Stimulated activated CD4-positive, alpha-beta T cell treated with anti-CD3 and anti-CD28 coated beads, Interleukin-1b, Interleukin-23, amount 100 ng/mL, for 4 hours (primary cell): ENCODE measurements at regions not wholly inside any gene's neighbourhood (a gene's known extent, or its start where the extent isn't known, plus 50 kb on each side); places are given as distances from the start of the nearest gene placed in this dataset.

Experiments
- DNase-seq, 2 donors: peaks; one replicate each; pipeline ENCODE4 v3.0.0-alpha.2; 2020; ENCODE audit warnings: low read depth in 2 of 2

DNA sequence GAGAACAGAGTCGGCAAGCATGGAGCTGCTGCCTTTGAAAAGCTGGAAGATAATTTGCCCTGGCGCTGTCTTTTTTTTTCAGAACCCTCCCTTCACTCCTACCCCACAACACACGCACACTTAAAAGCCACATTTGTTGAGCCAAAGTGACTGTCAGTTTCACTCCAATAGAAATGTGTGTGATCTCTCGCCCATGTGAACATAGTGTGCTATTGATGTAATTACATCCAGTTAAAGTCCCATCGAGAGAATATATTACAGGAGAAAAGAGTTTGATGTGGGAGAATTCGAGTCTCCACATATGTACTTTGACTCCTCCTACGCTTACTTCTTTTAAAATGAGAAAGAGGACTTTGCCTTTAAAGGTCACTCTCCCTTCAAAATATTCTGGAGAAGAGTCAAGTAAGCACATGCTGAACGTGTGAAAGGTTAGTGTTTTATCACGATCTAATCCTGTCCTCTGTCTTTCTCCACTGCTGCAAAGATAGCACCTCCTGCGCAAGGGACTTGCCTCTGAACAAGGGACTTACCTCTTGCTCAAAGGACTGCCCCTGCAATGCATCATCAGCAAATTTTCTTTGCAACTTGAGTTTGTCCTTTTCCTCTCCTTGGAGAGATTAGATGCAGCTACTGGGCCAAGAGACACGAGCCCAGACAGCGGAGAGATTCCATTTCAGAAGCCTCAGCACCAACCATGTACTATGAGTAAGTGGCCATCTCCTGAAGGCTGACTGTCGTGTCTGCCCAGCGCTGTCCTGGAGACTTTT is 613.9 kb downstream of the PTPRU start:
- no peak for DNase-seq

DNA sequence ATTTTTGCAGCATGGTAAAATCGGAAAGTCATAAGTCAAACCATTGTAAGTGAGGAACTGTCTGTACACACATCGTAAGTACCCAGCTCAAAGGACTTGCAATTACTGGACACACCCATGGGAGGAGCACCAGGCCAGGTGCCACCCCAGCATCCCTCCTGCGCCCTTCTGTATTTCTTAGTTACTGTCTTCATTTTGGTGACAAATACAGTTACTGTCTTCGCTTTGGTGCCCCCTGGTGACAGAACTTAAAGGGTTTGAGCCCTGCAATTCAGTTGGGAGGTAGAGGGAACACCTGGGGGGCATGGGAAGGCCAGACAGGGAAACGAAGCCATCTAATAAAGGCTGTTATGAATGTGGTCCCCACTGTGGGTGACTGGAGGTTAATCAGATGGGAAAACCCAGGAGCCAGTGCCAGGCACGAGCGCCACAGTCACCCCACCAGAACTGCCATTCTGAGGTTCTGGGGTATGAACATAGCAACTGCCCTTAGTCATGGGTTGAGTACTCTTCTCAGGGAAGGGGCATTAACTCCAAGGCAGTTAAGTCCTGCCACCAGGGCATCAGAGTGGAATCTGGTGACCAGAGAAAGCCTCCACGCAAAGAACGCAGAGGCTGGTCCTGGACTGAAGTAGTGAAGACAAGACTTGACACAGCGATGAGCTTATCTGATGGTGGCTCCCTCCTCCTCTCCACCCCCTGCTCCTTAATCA is 612.9 kb downstream of the PTPRU start:
- peak in 1 of 2 donors; percentile 4 for DNase-seq

DNA sequence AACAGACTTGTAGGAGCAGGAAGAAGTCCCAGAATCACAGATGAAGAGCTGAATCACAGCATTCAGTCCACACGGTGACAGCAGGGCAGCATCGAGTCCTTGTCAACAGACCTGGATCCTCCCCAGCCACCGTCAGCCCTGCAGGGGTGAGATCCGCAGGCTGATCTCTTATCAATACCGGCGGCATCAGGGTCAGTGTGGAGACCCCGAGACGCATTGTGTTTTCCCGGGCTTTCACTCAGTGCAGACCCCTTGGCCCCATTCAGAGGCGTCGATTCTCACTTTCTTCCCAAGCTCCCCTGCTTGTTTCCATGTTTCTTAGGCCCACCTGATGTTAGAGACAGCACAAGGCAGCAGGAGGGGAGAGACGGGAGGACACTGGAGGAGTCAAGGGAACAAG is 609.6 kb downstream of the PTPRU start:
- no peak for DNase-seq

DNA sequence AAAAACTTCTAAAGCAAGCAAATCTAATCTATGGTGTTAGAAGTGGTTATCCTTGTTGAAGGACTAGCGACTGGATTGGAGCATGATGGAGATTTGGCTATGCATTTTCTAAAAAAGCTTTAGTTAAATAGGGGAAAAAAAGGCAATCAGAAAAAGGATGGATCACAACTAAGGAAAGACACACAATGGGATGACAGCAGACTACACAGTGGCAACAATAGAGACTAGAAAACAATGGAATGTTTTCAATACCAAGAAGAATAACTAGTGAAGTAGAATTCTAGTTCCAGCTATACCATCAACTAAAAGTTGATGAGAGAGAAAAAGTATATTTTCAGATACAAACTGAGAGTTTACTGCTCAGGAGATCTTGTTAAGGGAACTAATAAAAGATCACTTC is 605.8 kb downstream of the PTPRU start:
- DNase-seq = no peak

DNA sequence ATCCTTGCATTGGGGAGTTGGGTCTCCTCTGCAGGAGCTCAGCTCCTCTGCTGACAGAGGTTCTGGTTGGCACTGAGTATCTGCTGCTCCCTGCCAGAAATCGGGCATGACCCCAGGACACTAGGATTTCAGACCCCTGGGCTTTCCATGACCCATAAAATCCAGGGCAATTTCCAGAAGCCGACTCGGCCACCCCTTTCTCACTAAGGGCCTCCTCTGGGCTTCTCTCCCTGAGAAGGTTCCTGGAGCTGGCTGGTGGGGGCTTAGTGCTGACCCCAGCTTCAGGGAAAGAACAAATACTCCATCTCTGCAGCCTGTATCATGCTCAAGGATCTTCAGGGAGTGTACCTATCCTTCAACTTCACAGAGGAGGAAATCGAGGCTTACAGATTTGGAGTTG is 603.4 kb downstream of the PTPRU start:
- DNase-seq = no peak

DNA sequence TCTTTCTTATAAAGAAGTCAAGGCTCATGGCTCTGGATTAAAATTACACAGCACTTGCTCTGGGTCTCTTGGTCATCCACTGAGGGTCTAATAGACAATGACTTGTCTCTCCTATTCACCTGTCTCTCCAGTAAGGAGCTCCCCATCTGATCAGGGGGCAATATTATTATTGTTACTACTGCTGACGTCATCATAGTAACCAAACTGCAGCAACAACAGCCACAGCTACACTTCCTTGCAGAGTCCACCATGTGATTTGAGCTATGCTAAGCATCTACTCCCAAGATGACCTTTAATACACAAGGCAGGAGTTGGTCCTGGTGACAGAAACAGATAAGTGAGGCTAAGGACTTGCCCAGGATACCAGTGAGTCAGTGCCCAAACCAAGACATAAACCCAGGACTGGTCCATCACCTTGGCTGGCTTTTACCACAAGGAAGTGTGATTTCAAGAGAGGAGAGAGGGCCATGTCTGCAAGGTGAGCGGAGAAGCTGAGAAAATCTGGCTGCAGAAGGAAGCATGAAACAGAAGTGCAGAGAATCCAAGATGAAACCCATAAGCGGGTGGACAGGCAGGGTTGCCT is 602.5 kb downstream of the PTPRU start:
- DNase-seq = no peak

DNA sequence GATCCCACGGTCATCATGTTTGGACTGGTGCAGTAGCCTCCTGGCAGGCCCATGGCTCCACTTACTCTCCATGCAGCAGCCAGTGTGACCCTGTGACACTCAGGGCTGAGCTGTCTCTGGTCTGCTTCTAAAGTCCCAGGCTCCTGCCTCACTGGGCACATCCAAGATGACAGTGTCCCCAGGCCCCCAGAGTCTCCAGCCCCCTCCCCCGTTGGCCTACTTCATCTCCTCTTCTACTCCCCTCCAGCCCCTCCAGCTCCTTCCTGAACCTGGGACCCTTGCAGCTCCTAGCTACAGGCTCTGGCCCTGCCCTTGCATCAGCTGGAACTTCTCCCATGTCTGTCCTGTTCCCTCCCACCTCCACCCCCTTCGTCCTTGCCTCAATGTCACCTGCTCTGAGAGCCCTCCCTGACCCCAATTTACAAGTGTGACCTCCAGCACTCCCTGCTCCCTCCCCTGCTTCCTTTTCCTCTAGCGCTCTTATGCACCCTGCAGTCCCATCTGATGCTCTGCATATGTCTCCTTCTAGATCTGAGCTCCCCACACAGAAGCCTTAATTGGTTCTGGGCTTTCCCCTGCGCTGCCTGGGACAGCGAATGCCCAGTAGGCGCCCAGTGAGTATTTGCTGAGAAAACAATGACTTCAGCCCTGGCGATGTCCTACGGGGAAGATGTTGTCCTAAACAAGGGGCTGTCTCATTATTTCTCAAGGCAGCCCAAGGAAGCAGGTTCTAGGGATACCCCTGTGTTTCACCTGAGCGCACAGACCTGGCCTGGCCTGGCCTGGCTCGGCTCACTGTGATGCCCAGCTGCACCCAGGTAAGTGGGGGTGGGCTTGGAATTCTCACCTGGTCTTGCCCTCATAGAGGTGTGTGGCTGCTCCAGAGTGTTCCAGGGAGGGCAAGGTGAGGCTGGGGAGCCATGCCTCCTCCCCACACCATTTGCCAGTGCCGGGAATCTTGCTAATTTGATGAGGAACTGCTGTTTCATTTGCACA is 600.6 kb downstream of the PTPRU start:
- no peak for DNase-seq

DNA sequence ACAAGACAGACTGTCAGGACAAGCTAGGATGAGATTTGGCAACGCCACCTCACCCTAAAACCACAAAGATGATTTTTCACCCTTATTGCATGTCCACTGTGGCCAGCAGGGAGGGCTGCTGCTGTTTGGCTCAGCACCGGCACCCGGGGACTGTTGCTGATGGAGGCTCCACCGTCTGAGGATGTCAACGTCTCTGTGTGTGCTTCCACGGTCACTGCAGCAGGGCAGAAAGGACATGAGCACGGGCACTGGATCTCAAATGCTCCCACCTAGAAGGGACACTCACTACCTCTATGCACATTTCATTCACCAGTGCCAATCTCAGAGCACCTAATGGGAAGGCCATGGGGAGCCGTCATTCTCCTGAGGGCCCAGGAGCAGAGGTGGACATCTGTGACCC is 599.6 kb downstream of the PTPRU start:
- no peak for DNase-seq

DNA sequence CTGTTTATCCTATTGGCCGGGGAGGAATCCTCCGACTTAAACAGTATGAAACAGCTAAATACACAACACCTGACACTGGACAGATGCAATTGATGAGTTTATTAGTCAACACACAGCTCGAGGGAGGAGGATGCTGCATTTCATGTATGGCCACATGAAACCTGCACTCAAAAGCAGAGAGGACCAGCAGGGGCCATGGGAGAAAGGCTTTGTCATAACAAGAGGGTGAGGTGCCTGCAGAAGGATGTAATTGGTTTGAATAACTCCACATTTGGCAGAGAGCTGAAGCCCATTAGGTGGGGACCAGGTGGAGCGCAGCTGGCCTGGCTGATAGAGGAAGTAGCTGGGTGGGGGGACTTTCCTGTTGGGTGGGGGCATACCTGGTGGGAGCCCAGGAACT is 599.1 kb downstream of the PTPRU start:
- DNase-seq = no peak

DNA sequence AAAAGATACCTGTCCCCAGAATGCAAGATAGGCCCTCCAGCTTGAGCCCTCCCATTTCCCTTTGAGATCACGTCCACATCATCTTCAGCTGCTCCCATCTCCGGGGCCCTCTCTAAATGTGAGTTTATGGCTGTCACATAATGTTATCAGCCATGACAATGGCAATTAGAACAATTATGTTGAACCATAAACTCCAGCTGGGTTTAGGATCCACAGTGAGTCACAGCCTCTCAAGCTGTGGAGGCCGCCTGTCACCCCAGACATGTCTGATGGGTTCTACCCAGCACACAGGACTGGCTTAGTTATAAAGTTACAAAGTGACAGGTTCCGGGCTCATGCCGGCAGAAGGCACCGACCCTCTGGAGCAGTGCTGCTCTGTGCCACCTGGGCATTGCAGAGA is 597.3 kb downstream of the PTPRU start:
- DNase-seq = no peak

DNA sequence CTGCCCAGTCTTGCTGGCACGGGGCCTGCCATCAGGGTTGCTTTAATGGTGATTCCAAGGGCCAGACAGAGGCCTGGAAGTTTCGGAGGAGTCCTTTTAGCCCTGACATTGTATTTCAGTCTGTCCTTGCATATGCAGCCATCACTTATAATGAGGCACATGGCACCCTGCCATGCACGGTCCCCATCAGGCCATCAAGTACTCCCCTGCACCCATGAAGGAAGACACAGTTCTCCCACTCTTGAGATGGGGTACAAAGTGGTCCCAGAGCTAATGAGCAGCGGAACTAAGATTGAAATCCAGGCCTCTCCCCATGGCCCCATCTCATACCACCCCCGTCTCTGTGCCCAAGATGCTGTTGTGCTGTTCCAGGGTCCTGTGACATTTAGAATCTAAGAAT is 596.6 kb downstream of the PTPRU start:
- no peak for DNase-seq

DNA sequence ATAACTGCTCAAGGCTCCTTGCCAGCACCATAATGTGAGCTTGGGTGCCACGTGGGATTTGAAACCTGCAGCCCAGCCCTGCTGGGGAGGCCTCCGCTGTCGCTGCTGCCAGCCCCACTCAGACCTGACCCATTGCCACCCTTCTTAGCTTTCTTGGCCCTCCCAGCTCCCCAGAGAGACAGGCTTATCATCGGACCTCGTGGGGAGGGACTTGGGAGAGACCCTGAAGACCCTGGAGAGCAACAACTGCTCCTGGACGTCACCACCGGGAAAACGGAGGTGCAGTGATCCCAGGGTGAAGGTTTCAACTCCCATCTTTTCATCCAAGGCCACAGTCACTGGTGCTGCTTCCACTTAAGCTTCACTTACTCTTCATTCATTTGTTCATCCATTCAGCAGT is 596.1 kb downstream of the PTPRU start:
- no peak for DNase-seq

DNA sequence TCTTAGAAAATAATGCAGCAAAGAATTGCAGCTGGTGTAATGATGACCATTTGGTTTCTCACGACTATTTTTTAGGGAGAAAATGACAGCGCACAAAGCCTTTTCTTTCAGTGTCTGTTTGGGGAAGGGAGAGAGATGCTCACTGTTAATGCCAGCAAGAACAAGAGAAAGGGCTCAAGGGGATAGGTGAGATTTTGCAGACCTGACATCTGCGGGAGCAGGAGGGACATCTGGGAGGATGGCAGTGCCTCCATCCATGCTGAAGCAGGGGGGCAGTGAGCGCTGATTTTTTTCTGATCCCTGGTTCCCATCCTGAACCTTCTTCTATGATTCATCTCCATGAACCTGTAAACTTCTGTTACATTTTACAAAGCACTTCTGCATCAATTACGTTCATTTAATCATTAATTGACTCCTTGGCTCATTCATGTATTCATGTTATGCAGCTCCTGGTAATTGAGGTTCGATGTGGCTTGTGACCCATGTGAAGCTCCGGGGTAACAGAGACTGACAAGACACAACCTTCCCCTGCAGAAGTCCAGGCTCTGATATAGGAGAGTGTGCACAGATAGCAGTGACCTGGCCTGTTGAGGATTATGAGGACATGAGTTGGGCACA is 595.3 kb downstream of the PTPRU start:
- no peak for DNase-seq

DNA sequence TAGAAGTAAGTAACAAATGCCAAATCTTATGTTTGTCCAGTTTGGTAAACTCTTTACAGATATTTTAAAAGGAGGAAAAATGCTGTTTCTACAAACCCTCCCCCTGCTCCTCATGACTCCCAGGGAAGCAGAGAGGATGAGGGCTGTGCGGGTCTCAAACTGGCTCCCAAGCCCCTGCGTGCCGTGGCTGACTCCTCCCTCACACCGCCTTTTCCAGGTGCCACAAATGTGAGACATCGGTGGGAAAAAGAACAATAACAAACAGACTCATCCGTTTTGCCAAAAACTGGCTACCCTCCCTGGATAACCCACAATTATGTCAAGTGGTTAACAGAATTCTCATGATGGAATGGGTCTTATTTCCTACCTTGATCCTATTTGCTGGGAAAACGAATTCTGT is 594.6 kb downstream of the PTPRU start:
- no peak for DNase-seq

DNA sequence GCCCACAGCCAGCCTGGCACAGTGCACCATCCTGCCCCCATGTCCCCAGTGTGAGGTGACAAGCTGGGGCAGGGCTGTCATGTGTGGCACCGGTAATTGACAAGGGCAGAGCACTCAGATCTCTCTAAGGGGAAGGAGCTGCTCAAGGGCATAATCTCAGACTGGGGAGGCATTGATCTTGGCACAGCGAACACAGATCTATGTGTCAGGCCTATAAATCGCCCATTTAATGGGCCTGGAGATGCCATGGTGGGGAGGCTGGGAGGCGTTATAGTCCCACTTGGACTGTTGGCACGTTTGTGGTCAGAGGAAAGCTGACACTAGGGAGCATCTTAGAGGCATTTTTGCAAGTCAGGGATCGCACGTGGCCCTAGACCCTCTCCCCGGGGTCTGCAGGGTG is 594.1 kb downstream of the PTPRU start:
- no peak for DNase-seq

DNA sequence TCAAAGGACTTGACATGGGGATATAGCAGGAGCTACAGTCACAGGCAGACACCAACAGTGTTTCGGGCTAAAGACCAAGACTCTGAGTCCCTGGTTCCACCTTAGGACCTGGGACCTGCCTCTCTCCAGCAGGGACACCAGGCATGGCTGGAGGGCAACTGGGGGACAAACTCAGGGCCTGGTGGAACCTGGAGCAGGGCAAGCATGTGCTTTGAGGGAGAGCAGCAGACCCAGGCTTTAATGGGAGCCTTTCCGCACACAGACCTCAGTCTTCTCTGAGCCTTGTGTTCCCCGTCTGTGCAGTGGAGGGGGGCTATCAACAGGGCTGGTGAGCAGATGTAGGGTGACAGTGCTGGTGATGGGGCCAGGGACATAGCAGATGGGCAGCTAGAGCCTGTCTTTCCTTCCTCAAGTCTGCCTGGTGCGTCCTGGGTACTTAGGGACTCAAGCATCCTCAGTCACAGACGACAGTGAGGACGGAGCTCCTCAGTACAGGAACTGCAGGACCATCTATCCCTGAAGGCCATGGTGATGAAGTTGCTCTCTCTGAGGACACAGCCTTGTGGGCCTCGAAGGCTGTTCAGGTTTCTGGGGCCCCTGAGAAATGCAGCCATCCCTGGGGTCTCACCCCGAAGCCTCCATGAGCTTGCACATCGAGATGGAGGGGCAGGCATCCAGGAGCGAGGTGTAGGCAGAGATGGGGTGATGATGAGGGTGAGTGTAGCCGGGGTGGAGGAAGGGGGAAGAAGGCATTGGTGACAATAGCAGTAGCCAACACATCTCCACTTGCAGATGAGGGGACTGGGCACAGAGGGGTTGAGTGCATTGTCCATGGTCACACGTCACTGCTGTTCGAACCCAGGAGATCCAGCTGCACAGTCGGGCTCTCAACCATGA is 593.4 kb downstream of the PTPRU start:
- no peak for DNase-seq

DNA sequence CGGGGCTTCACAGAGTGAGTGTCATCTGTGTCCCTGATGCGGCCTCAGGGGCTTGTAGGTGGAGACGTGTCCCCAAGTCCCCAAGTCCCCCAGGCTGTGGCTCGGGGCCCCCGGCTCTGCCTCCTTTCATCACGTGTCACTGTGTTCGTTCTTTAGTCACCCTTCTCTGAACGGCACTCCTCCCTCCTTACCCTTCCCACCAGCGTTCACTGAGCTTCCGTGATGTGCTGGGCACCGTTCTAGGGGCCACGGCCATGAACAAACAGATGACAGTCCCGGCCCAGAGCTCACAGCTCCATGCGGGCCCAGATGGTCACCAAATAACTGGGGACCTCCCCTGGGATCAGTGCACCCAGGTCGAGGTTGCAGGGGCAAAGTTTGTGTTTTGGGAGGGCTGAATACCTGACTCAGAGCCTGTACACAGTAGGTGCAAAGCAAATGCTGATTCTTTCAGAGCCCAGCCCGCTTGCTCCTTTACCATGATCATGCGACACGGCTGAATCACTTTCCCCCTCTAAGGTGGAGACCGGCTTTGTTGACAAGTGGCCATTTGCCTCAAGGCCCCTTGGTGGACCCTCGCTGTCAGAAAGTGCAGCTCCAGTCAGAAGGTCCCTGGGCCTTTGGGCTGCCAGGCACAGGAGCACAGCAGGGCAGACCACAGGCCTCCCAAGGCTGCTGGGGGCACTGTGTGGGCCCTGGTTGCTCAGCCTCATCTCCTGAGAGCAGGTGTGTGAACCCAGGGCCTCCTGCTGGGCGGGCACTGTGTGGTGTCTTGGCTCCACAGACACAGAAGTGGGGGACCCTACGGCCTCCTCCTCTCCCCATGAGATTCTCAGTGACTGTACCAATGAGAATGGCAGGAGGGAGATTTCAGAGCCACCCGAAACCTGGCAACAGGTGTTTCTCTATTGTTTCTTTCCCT is 592.5 kb downstream of the PTPRU start:
- no peak for DNase-seq

DNA sequence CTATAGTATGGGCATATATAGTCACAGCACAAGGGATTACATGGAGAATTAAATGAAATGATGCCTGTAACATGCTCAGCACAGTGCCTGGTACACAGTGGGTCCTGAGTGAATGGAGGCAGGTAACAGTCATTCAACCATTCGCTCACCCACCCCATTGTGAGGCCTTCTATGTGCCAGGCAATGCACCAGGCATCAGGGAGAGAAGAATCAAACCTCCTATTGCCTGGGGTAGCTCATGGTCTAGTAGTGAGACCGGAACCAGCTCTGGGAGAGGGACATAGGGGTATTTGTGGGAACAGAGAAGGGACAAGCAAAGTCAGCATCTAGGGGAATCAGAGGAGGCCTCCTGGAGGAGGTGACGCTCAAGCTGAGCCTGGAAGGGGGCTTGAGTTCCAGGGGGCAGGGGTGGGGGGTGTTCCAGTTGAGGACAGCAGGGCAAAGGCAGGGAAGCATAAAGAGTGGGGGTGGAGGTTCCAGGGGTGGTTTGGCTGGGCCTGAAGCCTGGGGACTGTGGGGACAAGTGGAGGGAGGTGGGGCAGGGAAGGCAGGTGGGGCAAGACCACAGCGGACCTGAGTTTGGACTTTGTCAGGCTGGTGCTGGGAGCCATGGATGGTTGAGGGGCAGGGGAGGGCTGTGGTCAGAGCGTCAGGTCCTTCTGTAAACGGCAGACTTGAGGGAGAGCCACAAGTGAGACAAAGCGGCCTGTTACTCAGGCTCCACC is 591.6 kb downstream of the PTPRU start:
- no peak for DNase-seq
